Panc1 (cell line): ENCODE measurements at regions not wholly inside any gene's neighbourhood (a gene's known extent, or its start where the extent isn't known, plus 50 kb on each side); places are given as distances from the start of the nearest gene placed in this dataset.

Source experiments
- ATAC-seq: fragments of 200-7000 bp; cut with Tn5 transposase; 2 replicates; pipeline ENCODE4 v1.9.1; 2020; ENCODE audit warnings: mild to moderate bottlenecking, moderate library complexity
- BruUV-seq: library from RNA; stranded (reverse); fragments of 400-500 nt; replicated peaks from 2 replicates; lab custom pipeline; 2021; lab: Mats Ljungman, UMichigan
- CTCF ChIA-PET: fragments of 300-600 bp; sonication (Branson Sonifier 250); formaldehyde crosslinking; loops from one replicate; lab custom pipeline; 2022; ENCODE audit warnings: antibody characterized with exemption; lab: Charles Lee
- POLR2A ChIA-PET: fragments of 300-600 bp; sonication (Branson Sonifier 250); formaldehyde crosslinking; loops from one replicate; lab custom pipeline; 2022; ENCODE audit warnings: antibody characterized with exemption; lab: Charles Lee
- DNase-seq: peaks from one replicate; pipeline ENCODE4 v3.0.0-alpha.2; 2010; ENCODE audit warnings: low read depth, low spot score
- H3K27ac ChIP-seq: 2 replicates; pipeline ENCODE4 v1.5.1; 2011; ENCODE audit warnings: mild to moderate bottlenecking, low read length, inconsistent platforms
- H3K27me3 ChIP-seq: fragments of 200-500 bp; sonication (Bioruptor generic); 2 replicates; pipeline ENCODE4 v1.6.0; 2014; ENCODE audit warnings: low read length, inconsistent platforms; ENCODE audit not compliant: control insufficient read depth, insufficient read depth
- H3K36me3 ChIP-seq: fragments of 200-500 bp; sonication (Bioruptor generic); 2 replicates; pipeline ENCODE4 v1.5.1; 2014; ENCODE audit warnings: inconsistent platforms, mild to moderate bottlenecking, low read length, moderate library complexity; ENCODE audit not compliant: control insufficient read depth, insufficient read depth
- H3K4me1 ChIP-seq: 2 replicates; pipeline ENCODE4 v1.5.1; 2011; ENCODE audit warnings: inconsistent platforms, mild to moderate bottlenecking, low read length, moderate library complexity; ENCODE audit not compliant: control insufficient read depth, insufficient read depth
- H3K4me3 ChIP-seq, 2 experiments: 2 replicates each; pipeline ENCODE4 v1.5.1; 2011 to 2012; ENCODE audit warnings: low read depth in 2 of 2, low read length in 2 of 2, mild to moderate bottlenecking in 2 of 2, inconsistent platforms in 1 of 2, moderate library complexity in 1 of 2
- H3K9me3 ChIP-seq: fragments of 200-500 bp; sonication (Bioruptor generic); 2 replicates; pipeline ENCODE4 v1.5.1; 2014; ENCODE audit warnings: low read depth, mild to moderate bottlenecking, inconsistent platforms, low read length, moderate library complexity; ENCODE audit not compliant: control insufficient read depth, insufficient read depth
- POLR2AphosphoS5 ChIP-seq: IDR thresholded peaks from 2 replicates; pipeline ENCODE4 v1.6.1; 2012; ENCODE audit warnings: mild to moderate bottlenecking, low read depth, low read length, moderate library complexity
- SIN3A ChIP-seq: IDR thresholded peaks from 2 replicates; pipeline ENCODE4 v1.6.1; 2012; ENCODE audit warnings: low read depth, mild to moderate bottlenecking, low read length, moderate library complexity, borderline replicate concordance; ENCODE audit not compliant: insufficient read depth
- TCF7L2 ChIP-seq: IDR thresholded peaks from 2 replicates; pipeline ENCODE4 v1.6.1; 2011; ENCODE audit warnings: mild to moderate bottlenecking, low read depth, low read length, inconsistent platforms
- in situ Hi-C: cut with HindIII; loops from 2 replicates; pipeline ENCODE4 v1.10.0; 2016; ENCODE audit warnings: low sequenced_read_pairs, low pct_unique_long_range_greater_than_20kb
- intact Hi-C: fragments of 100-400 bp; cut with micrococcal nuclease; formaldehyde crosslinking; loops from one replicate; pipeline ENCODE4 v1.10.0; 2022; ENCODE audit not compliant: unreplicated experiment
- TF ChIP-seq, protein P1 (sequence below): fragments of 450-650 bp; IDR thresholded peaks from 2 replicates; pipeline ENCODE4 v1.5.1; 2017; ENCODE audit warnings: mild to moderate bottlenecking
- TF ChIP-seq, protein P2 (sequence below), 2 experiments: IDR thresholded peaks; 2 replicates each; pipeline ENCODE4 v1.6.1; 2011 to 2012; ENCODE audit warnings: low read depth in 2 of 2, control low read depth in 1 of 2, low read length in 1 of 2, mild to moderate bottlenecking in 1 of 2, moderate library complexity in 1 of 2; ENCODE audit not compliant: insufficient read depth in 1 of 2

DNA sequence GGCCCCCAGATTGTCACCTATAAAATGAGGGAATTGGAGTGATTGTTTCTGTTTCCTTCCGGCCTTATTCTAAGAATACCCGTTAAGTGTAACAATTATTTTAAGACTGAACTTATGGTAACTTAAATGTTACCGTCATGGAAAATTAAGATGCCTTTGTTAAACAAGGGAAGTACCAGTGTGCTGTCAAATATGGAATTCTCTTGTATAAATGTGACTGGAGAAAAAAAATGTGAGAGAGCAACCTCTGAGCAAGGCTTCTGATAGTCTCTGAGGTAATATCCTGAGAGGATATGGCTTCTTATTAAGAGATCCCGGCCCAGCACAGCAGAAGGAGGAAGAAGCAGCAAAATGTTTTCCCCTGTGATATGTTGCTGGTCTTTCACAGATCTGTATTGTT is 480.7 kb upstream of the ADAMTS9 start:
- CTCF ChIA-PET, result no interaction called here
- in situ Hi-C loops, result no loop called here
- no peaks in the 10 kb centered on the region for H3K36me3 ChIP-seq
- no peak for DNase-seq
- BruUV-seq, result no TSS peak
- H3K4me1 ChIP-seq, result no peaks in the 10 kb centered on the region
- TF ChIP-seq SIN3A, result no peak
- TF ChIP-seq POLR2AphosphoS5, result no peak
- TF ChIP-seq, protein P1, sequence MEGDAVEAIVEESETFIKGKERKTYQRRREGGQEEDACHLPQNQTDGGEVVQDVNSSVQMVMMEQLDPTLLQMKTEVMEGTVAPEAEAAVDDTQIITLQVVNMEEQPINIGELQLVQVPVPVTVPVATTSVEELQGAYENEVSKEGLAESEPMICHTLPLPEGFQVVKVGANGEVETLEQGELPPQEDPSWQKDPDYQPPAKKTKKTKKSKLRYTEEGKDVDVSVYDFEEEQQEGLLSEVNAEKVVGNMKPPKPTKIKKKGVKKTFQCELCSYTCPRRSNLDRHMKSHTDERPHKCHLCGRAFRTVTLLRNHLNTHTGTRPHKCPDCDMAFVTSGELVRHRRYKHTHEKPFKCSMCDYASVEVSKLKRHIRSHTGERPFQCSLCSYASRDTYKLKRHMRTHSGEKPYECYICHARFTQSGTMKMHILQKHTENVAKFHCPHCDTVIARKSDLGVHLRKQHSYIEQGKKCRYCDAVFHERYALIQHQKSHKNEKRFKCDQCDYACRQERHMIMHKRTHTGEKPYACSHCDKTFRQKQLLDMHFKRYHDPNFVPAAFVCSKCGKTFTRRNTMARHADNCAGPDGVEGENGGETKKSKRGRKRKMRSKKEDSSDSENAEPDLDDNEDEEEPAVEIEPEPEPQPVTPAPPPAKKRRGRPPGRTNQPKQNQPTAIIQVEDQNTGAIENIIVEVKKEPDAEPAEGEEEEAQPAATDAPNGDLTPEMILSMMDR, result no peak
- no peak for TF ChIP-seq TCF7L2
- TF ChIP-seq, protein P2, sequence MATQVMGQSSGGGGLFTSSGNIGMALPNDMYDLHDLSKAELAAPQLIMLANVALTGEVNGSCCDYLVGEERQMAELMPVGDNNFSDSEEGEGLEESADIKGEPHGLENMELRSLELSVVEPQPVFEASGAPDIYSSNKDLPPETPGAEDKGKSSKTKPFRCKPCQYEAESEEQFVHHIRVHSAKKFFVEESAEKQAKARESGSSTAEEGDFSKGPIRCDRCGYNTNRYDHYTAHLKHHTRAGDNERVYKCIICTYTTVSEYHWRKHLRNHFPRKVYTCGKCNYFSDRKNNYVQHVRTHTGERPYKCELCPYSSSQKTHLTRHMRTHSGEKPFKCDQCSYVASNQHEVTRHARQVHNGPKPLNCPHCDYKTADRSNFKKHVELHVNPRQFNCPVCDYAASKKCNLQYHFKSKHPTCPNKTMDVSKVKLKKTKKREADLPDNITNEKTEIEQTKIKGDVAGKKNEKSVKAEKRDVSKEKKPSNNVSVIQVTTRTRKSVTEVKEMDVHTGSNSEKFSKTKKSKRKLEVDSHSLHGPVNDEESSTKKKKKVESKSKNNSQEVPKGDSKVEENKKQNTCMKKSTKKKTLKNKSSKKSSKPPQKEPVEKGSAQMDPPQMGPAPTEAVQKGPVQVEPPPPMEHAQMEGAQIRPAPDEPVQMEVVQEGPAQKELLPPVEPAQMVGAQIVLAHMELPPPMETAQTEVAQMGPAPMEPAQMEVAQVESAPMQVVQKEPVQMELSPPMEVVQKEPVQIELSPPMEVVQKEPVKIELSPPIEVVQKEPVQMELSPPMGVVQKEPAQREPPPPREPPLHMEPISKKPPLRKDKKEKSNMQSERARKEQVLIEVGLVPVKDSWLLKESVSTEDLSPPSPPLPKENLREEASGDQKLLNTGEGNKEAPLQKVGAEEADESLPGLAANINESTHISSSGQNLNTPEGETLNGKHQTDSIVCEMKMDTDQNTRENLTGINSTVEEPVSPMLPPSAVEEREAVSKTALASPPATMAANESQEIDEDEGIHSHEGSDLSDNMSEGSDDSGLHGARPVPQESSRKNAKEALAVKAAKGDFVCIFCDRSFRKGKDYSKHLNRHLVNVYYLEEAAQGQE (IDR thresholded peaks at IDR 0.05; ENCODE audit: insufficient read depth in 1 of 2, low read depth in 2 of 2, low read length in 1 of 2), result no peak
- no peaks in the 10 kb centered on the region for H3K27me3 ChIP-seq
- intact Hi-C loops, result no loop called here
- no peaks in the 10 kb centered on the region for H3K9me3 ChIP-seq
- H3K27ac ChIP-seq, result no peak overlapping the region
- POLR2A ChIA-PET, result no interaction called here
- H3K4me3 ChIP-seq, result no peak overlapping the region
- no peak for ATAC-seq

DNA sequence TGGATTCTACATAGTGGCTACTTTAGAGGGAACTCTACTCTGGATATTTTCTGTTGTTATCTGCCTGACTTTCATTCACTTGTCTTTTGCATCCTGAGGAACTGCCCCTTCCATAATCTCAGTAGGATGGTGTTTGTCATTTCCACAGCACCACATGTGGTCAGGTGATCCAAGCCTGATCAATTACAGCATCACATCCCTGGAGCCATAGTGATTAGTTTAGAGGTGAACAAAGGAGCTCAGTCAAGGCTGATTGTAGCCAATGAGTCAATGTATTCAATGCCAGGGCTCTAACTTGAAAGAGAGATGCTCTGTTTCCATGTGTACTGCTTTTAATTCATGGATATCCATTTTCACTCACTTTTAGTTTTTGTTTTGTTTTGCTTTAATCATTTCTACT is 478.7 kb upstream of the ADAMTS9 start:
- no peaks in the 10 kb centered on the region for H3K27me3 ChIP-seq
- H3K36me3 ChIP-seq, result no peaks in the 10 kb centered on the region
- intact Hi-C loops, result no loop called here
- DNase-seq, result no peak
- H3K27ac ChIP-seq, result no peak overlapping the region
- no peak for ATAC-seq
- no TSS peak for BruUV-seq
- TF ChIP-seq SIN3A, result no peak
- H3K9me3 ChIP-seq, result no peaks in the 10 kb centered on the region
- POLR2A ChIA-PET, result no interaction called here
- no peak overlapping the region for H3K4me3 ChIP-seq
- CTCF ChIA-PET, result no interaction called here
- H3K4me1 ChIP-seq, result no peaks in the 10 kb centered on the region
- in situ Hi-C loops, result no loop called here

DNA sequence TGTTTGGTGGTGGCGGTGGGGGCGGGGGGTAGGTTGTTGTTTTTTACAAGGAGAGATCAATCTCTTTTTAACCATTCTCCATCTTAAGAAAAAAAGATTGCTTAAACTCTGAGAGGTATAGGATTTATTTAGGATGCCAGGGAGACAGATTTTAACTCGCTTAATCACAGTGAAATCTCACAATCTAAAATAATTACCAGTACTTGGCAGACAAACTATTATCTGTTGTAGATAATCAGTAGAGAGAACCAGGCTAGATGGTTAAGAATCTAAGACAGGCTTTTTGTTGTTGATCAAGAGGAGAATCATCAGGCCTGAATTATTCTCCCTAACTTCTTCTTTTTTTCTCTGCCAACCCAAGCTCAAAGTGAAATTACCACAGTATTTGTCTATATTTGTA is 470.2 kb upstream of the ADAMTS9 start:
- no peaks in the 10 kb centered on the region for H3K27me3 ChIP-seq
- BruUV-seq, result no TSS peak
- H3K4me3 ChIP-seq, result no peak overlapping the region
- CTCF ChIA-PET, result no interaction called here
- POLR2A ChIA-PET, result no interaction called here
- no peaks in the 10 kb centered on the region for H3K36me3 ChIP-seq
- no peaks in the 10 kb centered on the region for H3K9me3 ChIP-seq
- intact Hi-C loops, result no loop called here
- in situ Hi-C loops, result no loop called here
- no peaks in the 10 kb centered on the region for H3K4me1 ChIP-seq
- no peak for ATAC-seq
- DNase-seq, result no peak
- TF ChIP-seq SIN3A, result no peak
- TF ChIP-seq POLR2AphosphoS5, result no peak
- TF ChIP-seq, protein P2 (IDR thresholded peaks at IDR 0.05; ENCODE audit: insufficient read depth in 1 of 2, low read depth in 2 of 2, low read length in 1 of 2), result no peak
- TF ChIP-seq TCF7L2, result no peak
- TF ChIP-seq, protein P1, result no peak
- H3K27ac ChIP-seq, result no peak overlapping the region
